BJ (cell line): ENCODE measurements at regions not wholly inside any gene's neighbourhood (a gene's known extent, or its start where the extent isn't known, plus 50 kb on each side); places are given as distances from the start of the nearest gene placed in this dataset.

ENCODE experiments used
- CTCF ChIA-PET: fragments of 350-600 bp; formaldehyde crosslinking; extraction: SDS; loops from one replicate; lab custom pipeline; 2021; ENCODE audit warnings: antibody characterized with exemption, inconsistent platforms; lab: Yijun Ruan, JAX
- POLR2A ChIA-PET: fragments of 300-600 bp; sonication (Branson Sonifier 250); formaldehyde crosslinking; extraction: SDS; loops from one replicate; lab custom pipeline; 2021; ENCODE audit warnings: antibody characterized with exemption; lab: Charles Lee
- DNase-seq: peaks from one replicate; pipeline ENCODE4 v3.0.0-alpha.2; 2011; ENCODE audit warnings: low read depth
- H3K27me3 ChIP-seq: 2 replicates; pipeline ENCODE4 v1.6.0; 2011; ENCODE audit warnings: low read length; ENCODE audit not compliant: control insufficient read depth, insufficient read depth
- H3K36me3 ChIP-seq: 2 replicates; pipeline ENCODE4 v1.5.1; 2011; ENCODE audit warnings: low read length; ENCODE audit not compliant: control insufficient read depth, insufficient read depth
- H3K4me3 ChIP-seq: 2 replicates; pipeline ENCODE4 v1.5.1; 2011; ENCODE audit warnings: low read depth, mild to moderate bottlenecking, control low read depth, low read length
- TF ChIP-seq, protein P1 (sequence below): IDR thresholded peaks from 2 replicates; pipeline ENCODE4 v1.5.1; 2011; ENCODE audit warnings: low read depth, mild to moderate bottlenecking, control low read depth, inconsistent platforms, low read length, moderate library complexity; ENCODE audit not compliant: insufficient read depth

DNA sequence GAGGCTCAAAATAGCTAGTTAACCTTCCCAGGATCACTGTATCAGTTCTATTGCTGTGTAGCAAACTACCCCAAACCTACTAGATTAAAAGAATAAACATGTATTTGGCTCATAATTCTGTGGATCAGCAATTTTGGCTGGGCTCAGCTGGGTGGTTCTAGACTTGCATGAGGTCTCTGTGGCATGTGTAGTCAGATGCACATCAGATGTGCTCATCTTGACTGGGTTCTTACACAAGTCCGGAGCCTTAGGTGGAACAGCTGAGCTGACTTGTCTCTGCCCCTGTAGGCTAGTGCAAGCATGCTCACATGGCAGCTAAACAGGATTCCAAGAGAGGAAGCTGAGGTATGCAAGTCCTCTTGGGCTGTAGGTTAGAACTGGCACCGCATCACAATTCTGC, 137.7 kb upstream of the PRNP start:
- CTCF ChIA-PET, result no interaction called here
- Histone ChIP-seq H3K27me3 (no peaks in the 10 kb centered on the region), H3K36me3 (no peaks in the 10 kb centered on the region), H3K4me3 (no peak overlapping the region)
- POLR2A ChIA-PET, result no interaction called here
- no peak for DNase-seq
- TF ChIP-seq, protein P1, sequence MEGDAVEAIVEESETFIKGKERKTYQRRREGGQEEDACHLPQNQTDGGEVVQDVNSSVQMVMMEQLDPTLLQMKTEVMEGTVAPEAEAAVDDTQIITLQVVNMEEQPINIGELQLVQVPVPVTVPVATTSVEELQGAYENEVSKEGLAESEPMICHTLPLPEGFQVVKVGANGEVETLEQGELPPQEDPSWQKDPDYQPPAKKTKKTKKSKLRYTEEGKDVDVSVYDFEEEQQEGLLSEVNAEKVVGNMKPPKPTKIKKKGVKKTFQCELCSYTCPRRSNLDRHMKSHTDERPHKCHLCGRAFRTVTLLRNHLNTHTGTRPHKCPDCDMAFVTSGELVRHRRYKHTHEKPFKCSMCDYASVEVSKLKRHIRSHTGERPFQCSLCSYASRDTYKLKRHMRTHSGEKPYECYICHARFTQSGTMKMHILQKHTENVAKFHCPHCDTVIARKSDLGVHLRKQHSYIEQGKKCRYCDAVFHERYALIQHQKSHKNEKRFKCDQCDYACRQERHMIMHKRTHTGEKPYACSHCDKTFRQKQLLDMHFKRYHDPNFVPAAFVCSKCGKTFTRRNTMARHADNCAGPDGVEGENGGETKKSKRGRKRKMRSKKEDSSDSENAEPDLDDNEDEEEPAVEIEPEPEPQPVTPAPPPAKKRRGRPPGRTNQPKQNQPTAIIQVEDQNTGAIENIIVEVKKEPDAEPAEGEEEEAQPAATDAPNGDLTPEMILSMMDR, result no peak

DNA sequence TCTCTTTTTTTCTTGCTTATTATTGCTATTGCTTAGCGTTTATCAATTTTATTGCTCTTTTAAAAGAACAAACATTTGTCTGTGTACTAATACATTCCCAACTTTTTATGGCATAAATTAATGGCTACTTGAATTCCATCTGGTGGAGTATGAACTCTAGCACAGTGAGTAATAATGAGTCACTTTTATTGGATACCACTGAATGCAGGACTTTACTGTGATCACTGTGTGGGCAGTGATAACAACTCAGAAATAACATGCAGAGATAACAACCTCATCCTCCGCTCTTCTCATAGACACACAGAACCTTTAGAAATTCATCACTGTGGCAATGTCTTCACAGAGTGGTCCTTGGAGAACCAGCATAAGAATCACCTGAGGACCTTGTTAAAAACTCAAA, 139.5 kb upstream of the PRNP start:
- CTCF ChIA-PET, result no interaction called here
- POLR2A ChIA-PET, result no interaction called here
- peak; percentile 83 for DNase-seq
- no peaks in the 10 kb centered on the region for H3K27me3 ChIP-seq
- TF ChIP-seq, protein P1, result no peak
- H3K36me3 ChIP-seq, result no peaks in the 10 kb centered on the region
- H3K4me3 ChIP-seq, result no peak overlapping the region

DNA sequence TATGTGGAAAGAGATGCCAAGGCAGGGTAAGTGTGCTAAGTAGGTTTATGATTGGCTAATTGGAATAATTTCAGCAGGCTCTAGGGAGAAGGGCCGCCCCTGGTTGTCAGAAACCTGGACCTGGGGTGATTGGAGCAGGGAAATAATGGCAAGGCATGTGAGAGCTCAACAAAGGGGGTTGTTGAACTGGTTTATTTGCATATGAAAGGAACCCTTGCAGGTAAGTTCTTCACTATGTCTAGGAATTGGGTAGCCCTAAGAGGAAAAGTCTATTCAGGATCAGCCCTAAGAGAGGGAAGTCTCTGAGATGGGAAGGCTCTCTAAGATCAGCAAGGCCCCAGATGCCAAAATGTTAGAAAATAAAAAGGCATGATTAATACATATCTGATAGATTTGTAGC, 139.9 kb upstream of the PRNP start:
- no peak for DNase-seq
- no peak overlapping the region for H3K4me3 ChIP-seq
- CTCF ChIA-PET, result no interaction called here

DNA sequence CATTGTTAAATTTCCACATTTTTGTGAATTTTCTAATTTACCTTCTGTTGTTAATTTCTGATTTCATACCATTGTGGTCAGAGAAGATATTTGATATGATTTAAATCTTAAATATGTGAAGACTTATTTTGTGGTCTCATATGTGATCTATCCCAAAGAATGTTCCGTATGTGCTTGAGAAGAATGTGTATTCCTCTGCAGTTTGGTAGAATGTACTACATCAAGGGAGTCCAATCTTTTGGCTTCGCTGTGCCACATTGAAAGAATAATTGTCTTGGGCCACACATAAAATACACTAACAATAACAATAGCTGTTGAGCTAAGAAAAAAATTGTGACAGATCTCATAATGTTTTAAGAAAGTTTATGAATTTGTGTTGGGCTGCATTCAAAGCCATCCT, 140.7 kb upstream of the PRNP start:
- Histone ChIP-seq H3K4me3 (no peak overlapping the region), H3K36me3 (no peaks in the 10 kb centered on the region), H3K27me3 (no peaks in the 10 kb centered on the region)
- no peak for DNase-seq
- ChIA-PET POLR2A (no interaction called here), CTCF (no interaction called here)
- TF ChIP-seq, protein P1, result no peak

More for the DNA sequence above, 139.9 kb upstream of the PRNP start:
- POLR2A ChIA-PET, result no interaction called here
- H3K36me3 ChIP-seq, result no peaks in the 10 kb centered on the region
- TF ChIP-seq, protein P1, result no peak
- H3K27me3 ChIP-seq, result no peaks in the 10 kb centered on the region

DNA sequence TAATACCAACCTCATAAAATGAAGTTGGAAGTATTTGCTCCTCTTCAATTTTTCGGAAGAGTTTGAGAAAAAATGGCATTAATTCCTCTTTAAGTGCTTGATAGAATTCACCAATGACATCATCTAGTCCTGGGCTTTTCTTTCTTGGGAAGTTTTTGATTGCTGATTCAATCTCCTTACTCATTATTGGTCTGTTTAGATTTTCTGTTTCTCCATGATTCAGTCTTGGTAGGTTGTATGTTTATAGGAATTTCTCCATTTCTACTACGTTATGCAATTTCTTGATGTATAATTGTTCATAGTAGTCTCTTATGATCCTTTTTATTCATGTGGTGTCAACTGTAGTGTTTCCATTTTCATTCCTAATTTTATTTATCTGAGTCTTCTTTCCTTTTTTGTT, 141.5 kb upstream of the PRNP start:
- Histone ChIP-seq H3K4me3 (no peak overlapping the region), H3K27me3 (no peaks in the 10 kb centered on the region), H3K36me3 (no peaks in the 10 kb centered on the region)
- ChIA-PET CTCF (no interaction called here), POLR2A (no interaction called here)
- peak; percentile 42 for DNase-seq
- TF ChIP-seq, protein P1, result no peak
